ENCODE measurements at regions not wholly inside any gene's neighbourhood (a gene's known extent, or its start where the extent isn't known, plus 50 kb on each side); places are given as distances from the start of the nearest gene placed in this dataset.

DNA sequence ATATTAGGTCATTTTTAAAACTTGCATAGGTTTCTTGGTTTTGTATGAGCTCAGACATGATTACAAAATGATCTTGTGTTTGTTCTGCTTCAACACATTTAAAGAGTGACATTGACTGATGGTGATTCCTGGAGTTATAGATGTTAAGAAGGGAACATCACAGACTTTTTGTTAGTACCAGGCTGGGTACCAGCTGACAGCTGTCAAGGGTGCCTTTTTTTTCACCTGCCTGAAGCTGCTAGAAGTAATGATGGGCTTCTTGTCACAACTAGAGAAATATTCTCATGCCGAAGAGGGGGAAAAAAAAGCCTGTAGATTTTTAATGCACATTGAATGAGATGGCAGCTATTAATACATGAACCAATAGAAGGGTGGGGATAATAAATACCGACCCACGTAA lies 226.6 kb upstream of the TRAM1L1 start:
- no peak overlapping the region for H3K14ac ChIP-seq (ENCODE audit: insufficient read depth, low read length)
- H3K27me3 ChIP-seq (ENCODE audit: insufficient read depth, low read length), result no peaks in the 10 kb centered on the region
- H2BK20ac ChIP-seq (ENCODE audit: low read depth, low read length, poor library complexity, severe bottlenecking), result no peak overlapping the region
- Mint-ChIP-seq H3K4me1 (no peaks in the 10 kb centered on the region), H3K27ac (no peak overlapping the region), H3K27me3 (ENCODE audit: low read depth) (no peaks in the 10 kb centered on the region), H3K36me3 (ENCODE audit: insufficient read depth in 1 of 3, low read depth in 3 of 3) (no peaks in the 10 kb centered on the region), H3K4me3 (no peak overlapping the region), H3K9me3 (peaks cover 0 to 2% of the 10 kb centered on the region in 2 experiments; a peak in 1 of 5 replicates)
- H4K5ac ChIP-seq (ENCODE audit: insufficient read length, low read depth, low read length), result no peak overlapping the region
- no peak overlapping the region for H2AFZ ChIP-seq (ENCODE audit: low read length)
- no peak overlapping the region for H4K8ac ChIP-seq (replicated peaks; ENCODE audit: insufficient read length, low read depth, low read length)
- TF ChIP-seq, protein P1, sequence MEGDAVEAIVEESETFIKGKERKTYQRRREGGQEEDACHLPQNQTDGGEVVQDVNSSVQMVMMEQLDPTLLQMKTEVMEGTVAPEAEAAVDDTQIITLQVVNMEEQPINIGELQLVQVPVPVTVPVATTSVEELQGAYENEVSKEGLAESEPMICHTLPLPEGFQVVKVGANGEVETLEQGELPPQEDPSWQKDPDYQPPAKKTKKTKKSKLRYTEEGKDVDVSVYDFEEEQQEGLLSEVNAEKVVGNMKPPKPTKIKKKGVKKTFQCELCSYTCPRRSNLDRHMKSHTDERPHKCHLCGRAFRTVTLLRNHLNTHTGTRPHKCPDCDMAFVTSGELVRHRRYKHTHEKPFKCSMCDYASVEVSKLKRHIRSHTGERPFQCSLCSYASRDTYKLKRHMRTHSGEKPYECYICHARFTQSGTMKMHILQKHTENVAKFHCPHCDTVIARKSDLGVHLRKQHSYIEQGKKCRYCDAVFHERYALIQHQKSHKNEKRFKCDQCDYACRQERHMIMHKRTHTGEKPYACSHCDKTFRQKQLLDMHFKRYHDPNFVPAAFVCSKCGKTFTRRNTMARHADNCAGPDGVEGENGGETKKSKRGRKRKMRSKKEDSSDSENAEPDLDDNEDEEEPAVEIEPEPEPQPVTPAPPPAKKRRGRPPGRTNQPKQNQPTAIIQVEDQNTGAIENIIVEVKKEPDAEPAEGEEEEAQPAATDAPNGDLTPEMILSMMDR (conservative IDR thresholded peaks at IDR 0.05), result no peak
- no peak overlapping the region for H3K23ac ChIP-seq (ENCODE audit: insufficient read length, low read depth, low read length)
- no peak overlapping the region for H2BK120ac ChIP-seq (ENCODE audit: low read depth, low read length, poor library complexity, severe bottlenecking)
- whole genome bisulfite sequencing (ENCODE audit: extremely low coverage, insufficient read length, low lambda C conversion rate), result no CpG with 5 or more reads among the region's 3 CpGs
- no peaks in the 10 kb centered on the region for H3K23me2 ChIP-seq (ENCODE audit: insufficient read length, low read depth, low read length, poor library complexity, severe bottlenecking)
- H4K91ac ChIP-seq (ENCODE audit: insufficient read length, low read depth, low read length), result no peak overlapping the region
- no peak for DNase-seq
- no peaks in the 10 kb centered on the region for H3K79me2 ChIP-seq (ENCODE audit: insufficient read depth, low read length)
- H2BK15ac ChIP-seq (ENCODE audit: low read depth, low read length), result no peak overlapping the region
- no peaks in the 10 kb centered on the region for H3K9me3 ChIP-seq (ENCODE audit: control insufficient read depth, low read depth, low read length)
- H3K4ac ChIP-seq (ENCODE audit: low read depth, low read length), result no peak overlapping the region
- no peaks in the 10 kb centered on the region for H3K79me1 ChIP-seq (ENCODE audit: insufficient read depth, low read depth, low read length, poor library complexity, severe bottlenecking)
- H3K4me1 ChIP-seq (ENCODE audit: insufficient read depth, low read length), result no peaks in the 10 kb centered on the region
- no peak overlapping the region for H3K4me2 ChIP-seq (ENCODE audit: insufficient read depth, insufficient read length, low read length)
- H3T11ph ChIP-seq (ENCODE audit: low read length), result no peak overlapping the region
- H4K20me1 ChIP-seq (ENCODE audit: control insufficient read depth, insufficient read depth, insufficient read length), result no peaks in the 10 kb centered on the region
- H3K27ac ChIP-seq (ENCODE audit: insufficient read length, low read depth, low read length), result no peak overlapping the region
- no peak overlapping the region for H2BK12ac ChIP-seq (ENCODE audit: insufficient read length, low read depth, low read length)
- H2AK5ac ChIP-seq (ENCODE audit: insufficient read length, low read length), result no peak overlapping the region
- no peak overlapping the region for H2BK5ac ChIP-seq (ENCODE audit: insufficient read length, low read length)
- no peak overlapping the region for H3K56ac ChIP-seq (ENCODE audit: insufficient read length, low read depth, low read length)
- no peak overlapping the region for H3K18ac ChIP-seq (ENCODE audit: insufficient read length, low read depth, low read length)
- no peak overlapping the region for H3K9ac ChIP-seq (ENCODE audit: extremely low read depth, insufficient read length, low read length)

Measured in H9 (cell line).